Stimulated activated CD4-positive, alpha-beta T cell treated with anti-CD3 and anti-CD28 coated beads, Interleukin-2, amount 100 ng/mL, for 4 hours (primary cell): ENCODE measurements at regions not wholly inside any gene's neighbourhood (a gene's known extent, or its start where the extent isn't known, plus 50 kb on each side); places are given as distances from the start of the nearest gene placed in this dataset.
"Not testable (repeated sequence)": the region's sequence is repeated elsewhere in the genome, so short reads cannot be mapped to it uniquely, and the experiment has no call there.

Experiments used
- DNase-seq: peaks from one replicate; pipeline ENCODE4 v3.0.0-alpha.2; 2020; ENCODE audit warnings: low read depth

- DNase-seq: no peak
Observed at GRCh38 chr16:86351041-86351784, 159.1 kb upstream of the FOXF1 start.

DNA sequence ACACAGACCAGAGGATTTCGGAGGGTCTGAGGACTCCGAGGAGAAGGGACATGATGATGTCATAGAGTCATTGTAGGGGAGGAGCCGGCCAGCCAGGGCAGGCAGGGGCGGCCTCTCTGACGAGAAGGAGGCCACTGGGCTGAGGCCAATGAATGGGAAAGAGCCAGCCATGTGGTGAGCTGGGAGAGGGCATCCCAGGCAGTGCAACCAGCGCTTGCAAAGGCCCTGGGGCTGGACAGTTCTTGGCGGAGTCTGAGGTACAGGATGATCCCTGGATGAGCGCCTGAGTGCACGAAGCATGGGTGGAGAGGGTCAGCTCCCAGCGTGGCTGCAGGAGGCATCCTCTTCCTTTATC lies 158.6 kb upstream of the FOXF1 start:
- DNase-seq: not testable (repeated sequence)

GRCh38 chr16:86353148-86353547 lies 157.2 kb upstream of the FOXF1 start:
- DNase-seq: no peak

- no peak for DNase-seq
Observed at GRCh38 chr16:86353948-86354347, 156.4 kb upstream of the FOXF1 start.

- no peak for DNase-seq
Observed at GRCh38 chr16:86354641-86355513, 155.4 kb upstream of the FOXF1 start.

DNA sequence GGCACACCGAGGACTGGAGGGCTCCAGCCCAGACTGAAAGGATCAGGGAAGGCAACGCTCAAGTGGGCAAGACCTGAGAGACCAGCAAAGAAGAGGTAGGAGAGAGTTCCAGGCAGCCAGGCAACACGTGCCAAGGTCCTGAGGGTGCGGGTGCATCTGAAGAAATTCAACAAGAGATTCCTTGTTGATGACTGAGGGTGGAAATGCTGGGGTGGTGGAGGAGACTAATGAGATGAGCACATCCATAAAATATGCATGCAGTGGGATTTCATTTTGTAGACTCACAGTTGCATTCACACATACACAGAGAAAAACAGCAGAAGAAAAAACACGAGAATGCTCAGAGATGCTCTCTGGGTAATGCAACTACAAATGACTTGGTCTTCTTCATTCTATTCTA lies 154.8 kb upstream of the FOXF1 start:
- no peak for DNase-seq

- no peak for DNase-seq
Observed at GRCh38 chr16:86355951-86356350, 154.4 kb upstream of the FOXF1 start.

DNA sequence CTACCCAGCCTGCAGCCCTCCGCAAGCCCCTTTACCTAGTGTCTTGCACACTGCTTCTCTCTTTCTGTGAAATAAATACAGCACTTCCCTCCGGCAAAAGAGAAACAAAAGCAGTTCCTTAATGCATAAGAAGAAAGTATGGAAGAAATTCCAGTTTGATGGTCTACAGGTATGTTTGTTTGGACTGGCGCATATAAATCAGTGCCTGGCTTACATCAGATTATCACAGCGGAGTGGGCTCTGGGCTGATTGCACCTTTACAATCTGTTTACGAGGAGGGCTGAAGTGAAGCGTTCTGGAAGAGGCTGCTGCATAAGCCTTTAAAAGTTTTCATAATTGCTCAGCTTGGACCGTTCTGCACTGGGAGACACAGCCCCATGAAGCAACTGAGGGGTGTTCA lies 153.5 kb upstream of the FOXF1 start:
- no peak for DNase-seq

- no peak for DNase-seq
Observed at GRCh38 chr16:86357303-86357702, 153.0 kb upstream of the FOXF1 start.

- no peak for DNase-seq
Observed at GRCh38 chr16:86357950-86358349, 152.4 kb upstream of the FOXF1 start.

GRCh38 chr16:86359571-86359970 lies 150.8 kb upstream of the FOXF1 start:
- no peak for DNase-seq

GRCh38 chr16:86362155-86362849 lies 148.0 kb upstream of the FOXF1 start:
- DNase-seq: no peak

GRCh38 chr16:86363057-86363490 lies 147.3 kb upstream of the FOXF1 start:
- DNase-seq: no peak

DNA sequence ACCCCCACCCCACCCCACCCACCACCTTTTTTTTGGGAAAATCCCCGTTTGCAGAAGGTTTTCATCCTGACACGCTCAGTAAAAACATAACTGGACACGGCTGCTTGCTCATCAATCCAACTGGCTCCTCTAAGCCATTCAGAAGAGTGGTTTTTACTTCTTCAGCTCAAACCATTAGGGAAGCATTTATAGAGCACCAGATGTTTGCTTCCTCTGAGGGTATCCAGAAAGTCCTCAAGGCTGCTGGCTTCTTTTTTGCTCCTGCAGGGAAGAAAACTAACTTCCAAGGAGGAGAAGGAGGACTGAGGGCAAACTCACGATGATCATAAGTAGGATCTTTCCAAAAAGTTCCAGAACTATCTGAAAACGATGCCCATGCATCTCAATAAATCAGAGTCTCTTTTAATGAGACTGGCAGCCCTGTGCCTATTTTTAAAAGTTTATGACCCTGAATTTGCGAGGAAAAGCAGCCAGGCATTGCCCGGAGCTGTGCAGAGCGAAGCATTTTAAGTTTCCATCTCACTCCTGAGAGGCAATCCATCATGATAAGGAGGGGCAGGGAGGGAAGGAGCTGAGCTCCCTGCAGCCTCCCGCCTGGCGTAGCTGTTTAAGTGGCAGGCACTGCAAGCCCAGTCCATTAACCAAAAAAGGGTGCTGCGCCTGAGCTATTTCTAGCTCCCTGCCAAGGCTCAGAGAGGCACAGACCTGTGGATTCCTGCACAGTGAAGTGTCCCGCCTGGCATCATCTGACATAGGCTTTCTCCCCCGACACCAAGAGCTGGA lies 146.3 kb upstream of the FOXF1 start:
- no peak for DNase-seq

DNA sequence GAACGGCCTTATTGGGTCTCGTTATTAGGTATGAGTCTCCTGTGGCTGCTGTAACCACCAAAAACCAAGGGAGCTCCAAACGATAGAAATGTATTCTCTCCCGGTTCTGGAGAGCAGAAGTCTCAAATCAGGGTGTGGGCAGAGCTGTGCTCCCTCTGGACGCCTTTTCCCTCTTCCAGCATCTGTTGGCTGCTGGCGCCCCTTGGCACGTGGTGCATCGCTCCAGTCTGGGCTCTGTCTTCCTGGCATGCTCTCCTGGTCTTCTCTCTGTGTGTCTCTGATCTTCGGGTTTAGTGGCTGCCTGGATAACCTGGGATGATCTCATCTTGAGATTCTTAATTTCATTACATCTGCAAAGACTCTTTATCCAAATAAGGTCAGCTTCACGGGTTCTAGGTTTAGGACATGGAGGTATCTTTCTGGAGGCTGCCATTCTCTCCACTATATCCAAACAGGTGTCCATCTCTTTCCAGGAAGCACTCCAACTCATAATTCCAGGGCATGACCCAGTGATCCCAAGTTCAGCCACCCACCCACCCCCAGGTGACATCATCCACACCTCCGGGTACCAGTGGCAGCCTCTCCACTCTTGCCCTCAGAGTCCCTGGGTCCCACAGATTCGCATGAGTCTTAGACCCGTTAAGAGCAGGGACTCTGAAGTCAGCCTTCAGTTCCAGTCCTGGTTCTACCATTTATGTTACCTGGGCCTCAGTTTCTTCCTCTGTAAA lies 145.5 kb upstream of the FOXF1 start:
- no peak for DNase-seq

GRCh38 chr16:86365513-86366273 lies 144.6 kb upstream of the FOXF1 start:
- no peak for DNase-seq

DNA sequence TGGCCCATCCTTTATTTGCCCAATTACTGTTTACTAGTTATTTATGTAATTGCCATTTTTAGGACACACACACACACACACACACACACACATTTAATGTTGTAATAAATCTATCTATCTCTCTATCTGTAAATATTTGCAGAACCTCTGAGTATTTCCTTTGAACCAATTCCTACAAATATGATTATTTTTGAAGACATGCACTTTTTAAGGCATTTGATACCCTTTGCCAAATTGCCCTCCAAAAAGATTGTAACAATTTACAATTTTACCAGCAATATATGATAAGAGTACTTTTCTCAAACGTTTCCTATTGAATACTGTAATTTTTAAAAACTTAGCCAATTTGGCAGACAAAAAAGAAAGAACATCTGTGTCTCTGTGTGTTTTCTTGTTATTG lies 143.8 kb upstream of the FOXF1 start:
- DNase-seq: no peak

GRCh38 chr16:86367291-86368072 lies 142.8 kb upstream of the FOXF1 start:
- DNase-seq: no peak

- no peak for DNase-seq
Observed at GRCh38 chr16:86368261-86368660, 142.1 kb upstream of the FOXF1 start.

GRCh38 chr16:86370062-86370461 lies 140.3 kb upstream of the FOXF1 start:
- no peak for DNase-seq
